HS-27A (cell line): ENCODE measurements at regions not wholly inside any gene's neighbourhood (a gene's known extent, or its start where the extent isn't known, plus 50 kb on each side); places are given as distances from the start of the nearest gene placed in this dataset.
"Not testable (repeated sequence)": the region's sequence is repeated elsewhere in the genome, so short reads cannot be mapped to it uniquely, and the experiment has no call there.

Experiments
- DNase-seq: peaks from one replicate; pipeline ENCODE4 v3.0.0-alpha.2; 2012; ENCODE audit warnings: low read depth, missing footprints

DNA sequence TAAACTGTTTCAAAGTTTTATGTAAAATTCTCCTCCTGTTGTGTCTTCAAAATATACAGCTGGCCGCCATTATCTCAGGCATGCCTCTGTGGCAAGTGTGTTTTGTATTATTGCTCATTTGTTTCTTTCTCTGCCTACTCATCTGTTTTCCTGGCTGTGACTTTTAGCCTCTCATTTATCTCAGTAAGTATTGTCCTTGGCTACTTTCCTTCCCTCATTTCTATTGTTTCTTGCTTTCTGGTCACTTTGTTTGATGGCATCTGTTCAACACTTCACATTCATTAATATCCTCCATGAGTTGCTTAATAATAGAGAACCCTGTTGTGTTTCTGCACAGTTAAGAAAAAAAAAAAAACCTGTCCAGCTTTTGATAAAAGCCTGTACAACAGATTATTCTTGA, 869.4 kb downstream of the PCDH17 start:
- DNase-seq = no peak

DNA sequence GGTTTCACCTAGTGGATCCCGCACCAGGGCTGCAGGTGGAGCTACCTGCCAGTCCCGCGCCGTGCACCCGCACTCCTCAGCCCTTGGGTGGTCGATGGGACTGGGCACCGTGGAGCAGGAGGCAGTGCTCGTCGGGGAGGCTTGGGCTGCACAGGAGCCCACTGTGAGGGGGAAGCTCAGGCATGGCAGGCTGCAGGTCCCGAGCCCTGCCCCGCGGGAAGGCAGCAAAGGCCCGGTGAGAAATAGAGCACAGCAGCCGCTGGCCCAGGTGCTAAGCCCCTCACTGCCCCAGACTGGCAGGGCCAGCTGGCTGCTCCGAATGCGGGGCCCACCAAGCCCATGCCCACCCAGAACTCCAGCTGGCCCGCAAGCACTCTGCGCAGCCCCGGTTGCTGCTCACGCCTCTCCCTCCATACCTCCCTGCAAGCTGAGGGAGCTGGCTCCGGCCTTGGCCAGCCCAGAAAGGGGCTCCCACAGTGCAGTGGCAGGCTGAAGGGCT, 872.7 kb downstream of the PCDH17 start:
- DNase-seq = not testable (repeated sequence)

DNA sequence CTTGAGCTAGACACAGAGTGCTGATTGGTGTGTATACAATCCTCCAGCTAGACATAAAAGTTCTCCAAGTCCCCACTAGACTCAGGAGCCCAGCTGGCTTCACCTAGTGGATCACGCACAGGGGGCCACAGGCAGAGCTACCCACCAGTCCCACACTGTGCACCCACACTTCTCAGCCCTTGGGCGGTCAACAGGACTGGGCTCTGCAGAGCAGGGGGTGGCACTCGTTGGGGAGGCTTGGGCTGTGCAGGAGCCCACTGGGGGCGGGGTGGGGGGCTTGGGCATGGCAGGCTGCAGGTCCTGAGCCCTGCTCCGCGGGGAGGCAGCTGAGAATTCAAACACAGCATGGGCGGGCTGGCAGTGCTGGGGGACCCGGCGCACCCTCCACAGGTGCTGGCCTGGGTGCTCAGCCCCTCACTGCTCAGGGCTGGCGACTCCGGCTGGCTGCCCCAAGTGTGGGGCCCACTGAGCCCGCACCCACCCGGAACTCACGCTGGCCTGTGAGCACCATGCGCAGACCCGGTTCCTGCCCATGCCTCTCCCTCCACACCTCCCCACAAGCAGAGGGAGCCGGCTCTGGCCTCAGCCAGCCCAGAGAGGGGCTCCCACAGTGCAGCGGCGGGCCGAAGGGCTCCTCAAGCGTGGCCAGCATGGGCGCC, 873.8 kb downstream of the PCDH17 start:
- not testable (repeated sequence) for DNase-seq

DNA sequence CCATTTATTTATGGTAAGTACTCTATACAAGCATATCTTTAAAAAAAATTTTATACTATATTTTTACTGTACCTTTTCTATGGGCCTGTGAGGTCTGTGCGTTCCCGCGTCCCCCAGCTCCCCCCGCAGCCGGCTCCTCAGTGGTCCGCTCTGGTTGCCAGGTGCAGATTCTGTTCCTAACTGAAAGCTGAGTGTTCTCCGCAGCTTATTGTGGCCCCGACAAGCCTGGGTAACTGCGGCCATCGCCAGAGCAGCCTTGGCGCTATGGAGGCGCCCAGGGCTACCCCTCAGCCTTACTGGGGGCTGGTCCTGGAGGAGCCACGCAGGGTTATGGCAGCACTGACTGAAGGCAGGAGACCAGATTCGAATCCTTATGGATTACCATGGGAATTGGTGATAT, 896.8 kb downstream of the PCDH17 start:
- DNase-seq = no peak

DNA sequence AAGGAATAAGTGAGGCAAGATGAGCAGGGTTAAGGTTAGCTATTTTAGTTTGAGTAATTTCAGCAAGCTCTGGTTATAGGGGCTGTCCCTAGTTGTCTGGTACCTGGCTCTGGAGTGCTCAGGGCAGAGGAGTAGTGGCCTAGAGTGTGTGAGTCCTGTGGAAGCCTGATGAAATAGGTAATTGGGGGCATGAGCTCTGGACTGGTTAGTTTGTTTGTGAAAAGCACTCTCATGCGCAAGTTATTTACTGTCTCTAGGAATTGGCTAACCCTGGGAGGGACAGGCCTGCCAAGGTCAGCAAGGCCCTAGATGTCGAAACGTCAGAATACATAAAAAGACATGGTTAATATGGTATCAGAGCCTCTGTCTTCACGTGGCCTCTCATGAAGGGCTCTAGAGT, 900.1 kb downstream of the PCDH17 start:
- DNase-seq = no peak

DNA sequence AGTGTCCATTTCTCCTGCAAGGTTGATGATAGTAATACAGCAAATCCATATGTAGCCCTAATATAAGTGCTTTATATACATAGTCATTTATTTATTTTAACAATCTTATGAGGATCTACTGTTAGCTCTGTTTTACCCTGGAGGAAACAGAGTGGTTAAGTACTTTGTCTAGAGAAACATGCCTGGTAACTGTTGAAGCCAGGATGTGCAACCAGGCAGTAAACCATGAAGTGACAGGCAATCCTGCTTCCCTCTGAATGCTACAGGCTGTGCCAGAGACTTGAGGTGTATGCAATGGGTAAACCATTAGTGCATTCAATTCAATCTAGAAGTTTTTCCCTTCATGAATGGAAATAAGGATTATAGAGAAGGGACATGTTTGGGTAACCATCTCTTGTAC, 911.0 kb downstream of the PCDH17 start:
- no peak for DNase-seq

DNA sequence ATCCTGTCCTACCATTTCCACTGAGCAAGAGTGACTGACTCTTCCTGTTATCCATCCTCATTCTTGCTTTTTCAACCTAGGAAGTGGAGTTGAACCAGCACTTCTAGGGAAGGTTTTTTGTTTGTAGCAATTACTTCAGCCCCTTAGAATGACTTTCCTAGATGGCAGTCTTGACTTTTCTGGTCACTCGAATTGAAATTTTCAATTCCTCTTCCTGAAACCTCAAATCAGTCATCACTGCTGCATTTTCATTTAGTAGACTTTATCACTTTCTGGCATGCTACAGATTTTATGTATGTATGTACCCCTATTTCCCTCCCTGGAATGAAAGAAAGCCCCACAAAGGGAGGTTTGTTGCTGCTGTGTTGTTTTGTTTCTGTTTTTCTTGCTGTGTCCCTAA, 915.9 kb downstream of the PCDH17 start:
- no peak for DNase-seq

DNA sequence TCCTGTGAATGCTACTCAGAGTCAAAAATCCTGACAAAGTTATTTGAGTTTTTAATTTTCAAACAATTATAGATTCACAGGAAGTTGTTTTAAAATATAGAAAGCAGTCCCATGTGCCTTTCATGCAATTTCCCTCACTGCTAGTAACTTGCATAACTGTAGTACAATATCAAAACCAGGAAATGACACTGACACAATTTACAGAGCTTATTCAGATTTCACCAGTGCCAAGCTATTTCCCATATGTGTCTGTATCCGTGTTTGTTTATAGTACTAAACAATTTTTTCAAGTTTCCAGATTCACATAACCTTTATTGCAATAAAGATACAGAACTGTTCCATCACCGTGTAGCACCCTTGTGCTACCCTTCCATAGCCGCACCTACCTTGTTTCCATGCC, 934.6 kb downstream of the PCDH17 start:
- no peak for DNase-seq

DNA sequence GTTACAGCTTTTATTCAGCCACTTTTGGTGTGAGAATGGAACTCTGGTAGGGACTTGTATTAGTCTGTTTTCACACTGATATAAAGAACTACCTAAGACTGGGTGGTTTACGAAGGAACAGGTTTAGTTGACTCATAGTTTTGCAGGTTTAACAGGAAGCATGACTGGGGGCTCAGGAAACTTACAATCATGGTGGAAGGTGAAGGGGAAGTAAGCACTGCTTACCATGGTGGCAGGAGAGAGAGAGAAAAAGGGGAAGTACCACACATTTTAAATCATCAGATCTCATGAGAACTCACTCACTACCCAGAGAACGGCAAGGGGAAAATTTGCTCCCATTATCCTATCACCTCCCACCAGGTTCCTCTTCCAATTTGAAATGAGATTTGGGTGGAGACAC, 942.2 kb downstream of the PCDH17 start:
- DNase-seq = no peak

DNA sequence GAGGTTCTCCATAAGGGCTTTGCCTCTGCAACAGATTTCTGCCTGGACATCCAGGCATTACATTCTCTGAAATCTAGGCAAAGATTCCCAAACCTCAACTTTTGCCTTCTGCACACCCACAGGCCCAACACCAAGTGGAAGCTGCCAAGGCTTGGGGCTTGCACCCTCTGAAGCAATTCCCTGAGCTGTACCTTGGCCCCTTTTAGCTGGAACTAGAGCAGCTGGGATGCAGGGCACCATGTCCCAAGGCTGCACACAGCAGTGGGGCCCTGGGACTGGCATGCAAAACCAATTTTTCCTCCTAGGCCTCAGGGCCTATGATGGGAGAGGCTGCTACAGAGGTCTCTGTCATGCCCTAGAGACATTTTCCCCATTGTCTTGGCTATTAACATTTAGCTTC, 943.2 kb downstream of the PCDH17 start:
- no peak for DNase-seq

DNA sequence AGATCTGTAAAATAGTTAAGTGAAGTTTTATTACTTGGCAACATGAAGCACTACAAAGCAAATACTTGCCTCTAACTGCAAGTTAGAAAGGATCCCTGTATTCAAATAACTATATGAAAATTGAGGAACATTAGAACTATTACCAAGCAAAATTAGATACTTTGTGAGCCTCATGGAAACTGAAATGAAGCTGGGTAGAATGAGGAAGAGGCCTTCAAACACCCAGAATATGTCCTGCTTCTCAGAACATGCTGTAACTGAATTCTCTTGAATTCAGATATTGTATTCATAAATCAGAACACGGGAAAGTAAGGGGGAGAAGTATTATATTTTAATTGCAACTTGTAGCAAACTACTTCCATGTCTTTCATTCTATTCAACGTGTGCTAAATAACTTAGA, 947.9 kb downstream of the PCDH17 start:
- no peak for DNase-seq

DNA sequence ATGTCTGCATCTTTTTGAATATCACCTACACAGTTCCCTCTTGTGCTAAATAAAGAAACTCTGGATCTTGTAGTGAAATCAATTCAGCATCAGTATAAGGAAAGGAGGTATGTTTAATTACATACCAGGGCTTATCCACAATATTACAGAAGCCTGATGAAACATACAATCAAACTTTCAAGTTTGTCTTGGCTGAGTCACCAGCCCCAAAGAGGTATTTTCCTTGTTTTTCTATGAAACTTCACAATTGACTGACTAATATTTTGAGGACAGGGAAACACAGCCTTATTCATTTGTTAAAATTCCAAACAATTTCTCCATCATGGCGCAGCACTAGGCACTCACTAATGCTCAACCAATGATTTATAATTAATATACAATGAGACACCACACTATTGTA, 952.4 kb downstream of the PCDH17 start:
- no peak for DNase-seq

DNA sequence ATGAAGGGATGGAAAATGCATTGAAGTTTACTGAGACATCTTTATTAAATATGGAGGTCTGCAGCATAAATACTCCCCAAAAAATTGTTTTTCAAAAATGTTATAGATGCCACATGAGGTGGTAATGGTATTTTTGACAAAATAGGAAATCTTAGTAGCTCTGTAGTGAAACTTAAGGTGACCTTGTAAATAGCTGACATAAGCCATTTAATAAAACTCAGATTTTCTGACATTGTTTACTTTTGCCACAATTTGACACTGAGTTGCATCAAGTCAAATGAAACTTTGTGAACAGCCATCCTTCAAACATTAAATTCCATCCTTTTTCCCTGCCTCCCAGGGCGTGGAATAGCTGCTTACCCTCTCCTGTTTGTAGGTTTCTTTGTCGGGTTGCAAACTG, 953.1 kb downstream of the PCDH17 start:
- DNase-seq = no peak

DNA sequence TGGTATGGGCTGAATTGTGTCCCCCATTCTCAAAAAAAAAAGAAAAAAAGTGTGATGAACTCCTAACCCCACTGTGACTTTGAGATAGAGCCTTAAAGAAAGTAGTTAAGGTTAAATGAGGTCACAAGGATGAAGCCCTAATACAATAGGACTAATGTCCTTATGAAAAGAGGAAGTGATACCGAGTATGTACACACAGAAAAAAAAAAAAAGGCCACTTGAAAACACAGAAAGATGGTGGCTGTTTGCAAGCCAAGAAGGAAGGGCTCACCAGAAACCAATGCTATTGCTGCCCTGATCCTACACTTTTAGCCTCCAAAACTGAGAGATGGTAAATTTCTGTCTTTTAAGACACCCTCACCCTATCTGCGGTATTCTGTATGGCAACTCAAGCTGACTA, 955.6 kb downstream of the PCDH17 start:
- no peak for DNase-seq

DNA sequence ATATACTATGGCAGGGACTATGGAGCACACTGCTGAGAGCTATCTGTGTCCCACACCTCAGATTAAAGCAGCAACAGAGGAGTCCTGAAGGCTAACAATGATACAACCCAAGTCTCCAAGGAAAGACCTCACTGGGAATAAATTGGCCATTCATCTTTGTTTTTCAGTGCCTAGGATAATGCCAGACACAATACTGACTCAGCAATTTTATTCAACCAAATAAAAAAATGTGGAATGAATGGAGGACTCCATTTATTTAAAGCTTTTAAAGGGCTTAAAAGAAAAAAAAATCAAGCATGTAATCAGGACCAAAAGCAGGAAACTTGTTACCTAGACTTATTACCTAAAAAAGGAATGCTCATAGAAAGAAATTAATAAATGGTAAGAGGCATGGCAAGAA, 960.5 kb downstream of the PCDH17 start:
- no peak for DNase-seq

DNA sequence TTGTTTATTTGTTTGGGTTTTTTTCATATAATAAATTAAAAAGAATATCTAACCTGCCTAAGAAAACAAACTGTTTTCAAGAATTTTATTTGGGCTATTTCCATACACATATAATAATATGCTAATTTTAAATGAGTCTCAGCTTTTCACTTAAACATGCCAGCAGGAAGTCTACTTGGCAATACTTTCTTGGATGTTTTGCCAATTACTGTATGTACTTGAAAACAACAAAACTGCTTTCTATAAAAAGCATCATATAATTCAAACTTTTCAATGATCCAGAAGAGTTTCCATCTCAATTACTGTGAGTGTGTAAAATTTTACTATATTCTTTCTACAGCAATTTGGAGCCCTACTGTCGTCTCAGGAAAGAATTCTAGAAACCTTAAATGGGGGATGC, 961.2 kb downstream of the PCDH17 start:
- no peak for DNase-seq

DNA sequence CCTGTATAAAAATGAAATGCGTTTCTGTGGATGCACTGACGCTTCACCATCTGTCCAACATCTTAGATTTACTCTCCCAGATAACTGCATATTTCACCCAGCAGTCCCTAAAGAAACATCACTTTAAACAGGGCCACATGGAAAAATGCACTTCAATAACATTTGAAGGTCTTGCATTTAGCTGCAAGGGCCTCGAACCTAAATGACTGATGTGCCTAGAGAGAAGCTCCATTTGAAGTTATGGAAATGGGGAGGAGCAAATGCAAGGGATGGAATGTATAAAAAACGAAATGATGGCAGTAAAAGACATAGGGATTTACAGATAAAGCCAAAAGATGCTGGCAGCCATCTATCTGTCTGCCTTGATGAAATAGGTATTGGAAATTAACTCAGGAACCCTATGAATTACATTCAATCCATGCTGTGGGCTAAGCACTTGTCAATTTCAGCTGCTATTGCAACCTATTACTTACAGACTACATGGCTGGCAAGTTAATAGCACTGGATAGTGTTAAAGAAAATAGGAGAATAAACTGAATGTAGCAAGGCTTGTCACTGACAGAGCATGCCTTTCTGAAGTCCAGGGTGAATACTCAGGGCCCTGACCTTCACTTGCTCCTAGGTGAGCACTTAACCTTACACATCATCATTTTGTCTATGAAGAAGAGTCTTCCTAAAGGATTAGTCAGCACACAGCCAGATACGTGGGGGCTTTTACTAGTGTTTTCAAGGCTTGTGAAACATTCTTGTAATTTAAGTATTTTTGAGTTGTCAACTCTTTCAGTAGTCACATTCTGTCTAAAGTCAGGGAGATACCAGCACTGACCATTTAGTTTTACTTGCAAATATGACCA, 963.4 kb downstream of the PCDH17 start:
- no peak for DNase-seq

DNA sequence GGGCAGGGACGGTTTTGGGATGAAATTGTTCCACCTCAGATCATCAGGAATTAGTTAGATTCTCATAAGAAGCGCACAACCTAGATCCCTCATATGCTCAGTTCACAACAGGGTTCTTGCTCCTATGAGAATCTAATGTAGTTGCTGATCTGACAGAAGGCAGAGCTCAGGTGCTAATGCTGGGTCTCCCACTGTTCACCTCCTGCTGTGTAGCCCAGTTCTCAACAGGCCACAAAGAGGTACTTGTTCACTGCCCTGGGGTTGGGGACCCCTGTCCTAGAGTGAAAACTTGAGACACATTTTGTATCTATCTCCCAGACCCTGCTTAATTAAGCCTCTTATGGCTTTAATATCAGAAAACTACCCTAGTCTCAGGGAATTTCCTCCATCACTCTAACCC, 966.0 kb downstream of the PCDH17 start:
- no peak for DNase-seq

DNA sequence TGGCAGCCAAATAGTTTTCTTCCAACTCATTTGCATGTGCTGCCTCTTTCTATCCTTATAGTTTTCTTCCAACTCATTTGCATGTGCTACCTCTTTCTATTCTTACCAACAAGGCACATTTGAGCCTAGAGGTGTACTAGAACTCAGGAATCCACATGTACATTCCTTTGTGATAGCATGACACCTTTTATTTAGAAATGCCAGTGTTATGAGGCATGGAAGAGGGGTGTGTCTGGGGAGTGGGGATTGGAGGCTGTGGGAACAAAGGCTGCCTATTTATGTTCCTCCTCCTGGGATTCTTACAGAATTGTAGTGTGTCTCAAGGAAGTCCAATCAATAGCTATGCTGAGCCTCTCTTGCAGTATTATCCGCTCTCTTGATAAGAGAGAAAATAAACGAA, 966.7 kb downstream of the PCDH17 start:
- no peak for DNase-seq

DNA sequence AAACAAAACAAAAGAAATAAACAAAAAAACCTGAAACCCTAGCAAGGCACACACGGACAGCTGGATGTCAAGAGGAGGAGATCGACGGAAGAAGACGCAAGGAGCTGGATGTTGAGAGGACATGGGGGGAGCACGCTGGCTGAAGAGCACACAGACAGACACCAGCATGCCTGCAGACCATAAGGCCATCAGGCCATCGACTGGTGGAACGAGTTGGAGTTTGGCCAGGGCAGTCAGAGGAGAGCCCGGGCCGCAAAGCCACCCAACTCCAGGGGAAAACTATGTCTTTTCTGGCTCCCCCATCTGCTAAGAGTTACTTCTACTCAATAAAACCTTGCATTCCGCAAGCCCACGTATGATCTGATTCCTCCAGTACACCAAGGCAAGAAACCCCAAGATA, 979.6 kb downstream of the PCDH17 start:
- no peak for DNase-seq

DNA sequence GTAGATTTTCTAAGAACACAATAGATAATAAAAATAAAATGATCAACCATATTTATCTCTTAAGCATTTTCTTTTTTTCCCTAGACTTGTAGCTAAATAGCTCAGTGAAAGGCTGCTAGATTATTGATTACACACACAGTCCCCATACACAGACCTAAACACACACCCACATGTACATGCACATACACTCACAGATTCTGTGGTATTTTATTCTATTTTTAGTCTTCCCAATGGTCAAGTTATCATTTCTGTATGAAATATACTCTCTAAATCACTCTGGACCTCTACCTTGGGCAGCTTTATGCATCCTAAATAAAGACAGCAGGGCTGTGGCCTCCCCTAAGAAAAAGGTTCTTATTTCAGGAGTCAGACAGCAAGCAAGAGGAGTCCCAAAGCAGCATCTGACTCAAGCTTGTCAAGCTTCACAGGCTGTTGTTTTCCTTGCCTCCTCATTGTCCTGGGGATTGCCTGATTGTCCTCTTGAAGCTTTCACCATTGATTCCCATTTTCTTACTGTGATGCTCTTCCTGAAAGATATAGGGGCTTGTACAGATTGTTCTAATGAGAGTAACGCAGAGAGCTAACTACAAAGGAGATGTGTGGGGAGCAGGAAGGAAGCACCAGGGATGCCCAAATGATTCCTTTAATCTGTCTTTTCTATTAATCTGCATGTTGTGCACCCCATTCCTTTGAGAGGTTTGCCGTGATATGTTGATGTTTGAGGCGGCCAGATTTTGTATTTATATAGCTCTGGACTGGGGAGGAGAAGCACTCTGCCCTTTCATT, 986.5 kb downstream of the PCDH17 start:
- no peak for DNase-seq

DNA sequence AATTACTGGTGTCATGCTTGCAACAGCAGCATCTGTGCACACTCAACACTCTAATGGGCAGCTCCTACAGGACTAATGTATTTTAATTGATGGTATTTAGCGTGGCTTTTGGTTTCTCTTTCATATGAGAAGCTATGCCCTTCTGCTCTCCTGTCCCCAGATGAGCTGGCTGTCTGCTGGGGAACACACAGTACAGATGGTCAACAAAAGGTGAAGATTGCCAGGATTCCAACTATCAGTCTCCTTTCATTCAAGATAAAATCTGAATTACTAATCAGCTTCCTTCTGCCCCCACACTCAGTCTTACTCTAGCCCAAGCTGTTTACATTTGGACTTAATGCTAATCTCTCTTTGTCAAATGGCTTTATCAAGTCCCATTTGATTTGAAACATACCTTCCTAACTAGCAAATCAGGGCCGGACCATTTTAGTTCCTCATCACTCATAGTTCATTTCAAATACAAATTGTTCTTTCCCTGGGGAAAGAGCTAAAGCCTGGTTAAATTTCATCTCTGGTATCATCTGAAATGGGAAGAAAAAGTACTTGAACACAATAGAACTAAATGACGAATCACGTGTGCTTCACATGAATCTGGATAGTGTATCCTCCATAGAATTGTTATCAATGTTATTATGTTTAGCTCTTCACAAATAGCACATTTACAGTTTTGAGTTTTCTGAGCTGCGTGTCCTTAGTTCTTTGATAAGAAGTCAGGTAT, 988.0 kb downstream of the PCDH17 start:
- no peak for DNase-seq
